Breast epithelium (tissue), 3 donors: ENCODE measurements at regions not wholly inside any gene's neighbourhood (a gene's known extent, or its start where the extent isn't known, plus 50 kb on each side); places are given as distances from the start of the nearest gene placed in this dataset.

Experiments
- POLR2AphosphoS5 ChIP-seq, 3 donors: sonication (generic); formaldehyde crosslinking; IDR thresholded peaks; one replicate each; pipeline ENCODE4 v1.6.1; 2017; ENCODE audit warnings: antibody characterized with exemption in 3 of 3
- TF ChIP-seq, protein P1 (sequence below), 3 donors: fragments of 450-650 bp; IDR thresholded peaks; one replicate each; pipeline ENCODE4 v1.5.1; 2016 to 2017; ENCODE audit warnings: antibody characterized with exemption in 3 of 3, mild to moderate bottlenecking in 3 of 3, moderate library complexity in 3 of 3

DNA sequence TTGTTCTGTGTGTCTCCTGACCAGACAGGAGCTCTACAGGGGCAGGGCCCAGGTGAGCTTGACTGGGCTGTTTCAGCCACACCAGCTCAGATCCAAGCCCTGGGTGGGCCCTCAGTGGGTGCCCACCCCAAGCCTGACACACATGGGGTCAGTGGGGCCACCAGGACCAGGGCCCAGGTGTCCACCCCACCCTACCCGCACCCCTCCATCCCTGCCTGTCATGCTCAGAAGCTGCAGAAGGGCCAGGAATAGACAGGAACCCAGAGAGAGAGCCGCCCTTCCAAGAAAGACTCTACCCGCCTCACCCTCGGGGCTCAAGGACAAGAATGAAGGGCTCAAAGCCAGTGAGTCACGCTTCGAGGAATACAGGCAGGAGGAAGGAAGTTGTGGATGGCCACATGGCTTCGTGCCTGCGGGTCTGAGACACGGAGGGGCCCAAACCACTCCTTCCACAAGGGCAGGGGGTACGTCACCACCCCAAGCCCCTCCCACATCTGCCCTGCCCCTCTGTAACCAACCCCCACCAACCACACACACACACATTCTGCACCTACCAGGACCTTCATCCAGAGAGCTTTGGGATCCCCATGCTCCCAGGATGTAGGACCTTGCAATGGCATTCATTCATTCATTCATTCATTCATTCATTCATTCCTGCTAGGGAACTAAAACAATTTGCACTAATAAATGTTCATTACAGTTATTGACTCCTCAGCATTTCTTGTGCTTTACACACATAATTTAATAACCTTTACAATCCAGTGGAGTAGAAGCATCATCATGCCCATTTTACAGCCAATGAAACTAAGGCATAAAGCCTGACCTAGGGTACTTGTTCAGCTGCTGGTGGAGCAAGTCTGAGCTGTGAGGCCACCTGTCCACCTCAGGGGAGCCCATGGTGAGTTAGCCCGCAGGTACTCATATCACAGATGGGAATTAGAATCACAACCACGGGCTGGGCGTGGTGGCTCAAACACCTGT lies 55.9 kb upstream of the STXBP1 start:
- TF ChIP-seq, protein P1, sequence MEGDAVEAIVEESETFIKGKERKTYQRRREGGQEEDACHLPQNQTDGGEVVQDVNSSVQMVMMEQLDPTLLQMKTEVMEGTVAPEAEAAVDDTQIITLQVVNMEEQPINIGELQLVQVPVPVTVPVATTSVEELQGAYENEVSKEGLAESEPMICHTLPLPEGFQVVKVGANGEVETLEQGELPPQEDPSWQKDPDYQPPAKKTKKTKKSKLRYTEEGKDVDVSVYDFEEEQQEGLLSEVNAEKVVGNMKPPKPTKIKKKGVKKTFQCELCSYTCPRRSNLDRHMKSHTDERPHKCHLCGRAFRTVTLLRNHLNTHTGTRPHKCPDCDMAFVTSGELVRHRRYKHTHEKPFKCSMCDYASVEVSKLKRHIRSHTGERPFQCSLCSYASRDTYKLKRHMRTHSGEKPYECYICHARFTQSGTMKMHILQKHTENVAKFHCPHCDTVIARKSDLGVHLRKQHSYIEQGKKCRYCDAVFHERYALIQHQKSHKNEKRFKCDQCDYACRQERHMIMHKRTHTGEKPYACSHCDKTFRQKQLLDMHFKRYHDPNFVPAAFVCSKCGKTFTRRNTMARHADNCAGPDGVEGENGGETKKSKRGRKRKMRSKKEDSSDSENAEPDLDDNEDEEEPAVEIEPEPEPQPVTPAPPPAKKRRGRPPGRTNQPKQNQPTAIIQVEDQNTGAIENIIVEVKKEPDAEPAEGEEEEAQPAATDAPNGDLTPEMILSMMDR (IDR thresholded peaks at IDR 0.05), result no peak
- TF ChIP-seq POLR2AphosphoS5 (IDR thresholded peaks at IDR 0.05), result peak; percentile 68 to 85 (median 72)
